Chondrocyte (in vitro differentiated cells): ENCODE measurements at regions not wholly inside any gene's neighbourhood (a gene's known extent, or its start where the extent isn't known, plus 50 kb on each side); places are given as distances from the start of the nearest gene placed in this dataset.
"Not testable (repeated sequence)": the region's sequence is repeated elsewhere in the genome, so short reads cannot be mapped to it uniquely, and the experiment has no call there.

ENCODE experiments used
- DNase-seq: peaks from one replicate; pipeline ENCODE4 v3.0.0; 2021; ENCODE audit warnings: mixed read lengths, low spot score
- H3K27ac Mint-ChIP-seq: one replicate; pipeline ENCODE4 v1.8.0; 2021; ENCODE audit warnings: mild to moderate bottlenecking, moderate library complexity, mixed read lengths; ENCODE audit not compliant: unreplicated experiment
- H3K27me3 Mint-ChIP-seq: 2 replicates; pipeline ENCODE4 v1.8.0; 2021; ENCODE audit warnings: low read depth, mixed read lengths
- H3K36me3 Mint-ChIP-seq: 2 replicates; pipeline ENCODE4 v1.8.0; 2021; ENCODE audit warnings: low read depth, mixed read lengths
- H3K4me1 Mint-ChIP-seq: 2 replicates; pipeline ENCODE4 v1.8.0; 2021; ENCODE audit warnings: low read depth, mild to moderate bottlenecking, mixed read lengths
- H3K4me3 Mint-ChIP-seq: one replicate; pipeline ENCODE4 v1.8.0; 2021; ENCODE audit warnings: mild to moderate bottlenecking, moderate library complexity, mixed read lengths; ENCODE audit not compliant: unreplicated experiment
- H3K9me3 Mint-ChIP-seq: 2 replicates; pipeline ENCODE4 v1.8.0; 2021; ENCODE audit warnings: low read depth, mixed read lengths
- CTCF ChIP-seq: fragments of 200-600 bp; sonication (generic); IDR thresholded peaks from 2 replicates; pipeline ENCODE4 v1.5.0; 2021; ENCODE audit warnings: antibody characterized with exemption, mild to moderate bottlenecking, moderate library complexity

GRCh38 chr10:18822156-18822555 is 162.9 kb downstream of the ARL5B start:
- Mint-ChIP-seq H3K9me3 (peaks cover 15% of the 10 kb centered on the region), H3K36me3 (no peaks in the 10 kb centered on the region), H3K4me1 (no peaks in the 10 kb centered on the region), H3K4me3 (no peak overlapping the region), H3K27me3 (no peaks in the 10 kb centered on the region), H3K27ac (no peak overlapping the region)
- no peak for TF ChIP-seq CTCF
- no peak for DNase-seq

- Mint-ChIP-seq H3K4me3 (no peak overlapping the region), H3K27me3 (no peaks in the 10 kb centered on the region), H3K27ac (no peak overlapping the region), H3K4me1 (no peaks in the 10 kb centered on the region), H3K9me3 (no peaks in the 10 kb centered on the region), H3K36me3 (no peaks in the 10 kb centered on the region)
- no peak for DNase-seq
- TF ChIP-seq CTCF: no peak
Measured at GRCh38 chr10:18829259-18829658, 170.0 kb downstream of the ARL5B start.

- no peak for TF ChIP-seq CTCF
- no peak for DNase-seq
- Mint-ChIP-seq H3K4me3 (no peak overlapping the region), H3K36me3 (no peaks in the 10 kb centered on the region), H3K4me1 (no peaks in the 10 kb centered on the region), H3K27ac (no peak overlapping the region), H3K9me3 (peaks cover 3% of the 10 kb centered on the region), H3K27me3 (no peaks in the 10 kb centered on the region)
Measured at GRCh38 chr10:18830277-18830676, 171.0 kb downstream of the ARL5B start.

- H3K4me3 Mint-ChIP-seq, DNase-seq, H3K9me3 Mint-ChIP-seq, H3K36me3 Mint-ChIP-seq, H3K27me3 Mint-ChIP-seq, H3K4me1 Mint-ChIP-seq, H3K27ac Mint-ChIP-seq: not testable (repeated sequence)
Measured at GRCh38 chr10:18856623-18857022, 192.0 kb upstream of the MALRD1 start.

- Mint-ChIP-seq H3K4me3 (no peak overlapping the region), H3K27ac (no peak overlapping the region), H3K36me3 (no peaks in the 10 kb centered on the region)
Measured at GRCh38 chr10:18859659-18860058, 188.9 kb upstream of the MALRD1 start.

More at GRCh38 chr10:18859659-18860058, 188.9 kb upstream of the MALRD1 start:
- TF ChIP-seq CTCF: no peak
- Mint-ChIP-seq H3K9me3 (peaks cover 8% of the 10 kb centered on the region), H3K27me3 (peaks cover 1% of the 10 kb centered on the region), H3K4me1 (no peaks in the 10 kb centered on the region)
- DNase-seq: no peak
